Astrocyte of the spinal cord (primary cell): ENCODE measurements at regions not wholly inside any gene's neighbourhood (a gene's known extent, or its start where the extent isn't known, plus 50 kb on each side); places are given as distances from the start of the nearest gene placed in this dataset.

Source experiments
- DNase-seq: peaks from one replicate; pipeline ENCODE4 v3.0.0; 2011; ENCODE audit warnings: low read depth, low spot score
- H3K4me3 ChIP-seq: 2 replicates; pipeline ENCODE4 v1.5.1; 2011; ENCODE audit warnings: low read depth, mild to moderate bottlenecking, low read length, moderate library complexity
- in situ Hi-C: cut with HindIII; loops from 2 replicates; pipeline ENCODE4 v1.10.0; 2017; ENCODE audit warnings: low sequenced_read_pairs
- TF ChIP-seq, protein P1 (sequence below): IDR thresholded peaks from 2 replicates; pipeline ENCODE4 v1.5.1; 2012; ENCODE audit warnings: low read depth, mild to moderate bottlenecking, low read length, inconsistent platforms

DNA sequence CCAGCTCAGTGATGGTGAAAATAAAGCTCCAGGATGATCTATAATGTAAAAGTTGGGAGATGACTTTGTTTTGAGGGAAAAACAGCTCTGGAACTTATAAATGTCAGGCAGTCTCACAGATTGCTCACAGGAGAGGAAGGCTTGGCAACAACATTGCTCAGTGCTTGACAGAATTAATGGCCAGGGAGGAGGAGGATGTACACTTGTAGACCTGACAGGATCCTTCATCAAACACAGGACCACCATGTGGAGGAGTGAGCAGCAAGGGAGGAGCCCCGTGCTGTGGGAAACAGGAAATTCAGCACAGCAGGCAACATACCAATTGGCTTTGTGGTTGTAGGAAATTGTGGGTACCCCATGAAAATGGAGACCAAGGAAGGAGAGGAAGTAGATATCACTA, 291.8 kb upstream of the CAMK1G start:
- TF ChIP-seq, protein P1, sequence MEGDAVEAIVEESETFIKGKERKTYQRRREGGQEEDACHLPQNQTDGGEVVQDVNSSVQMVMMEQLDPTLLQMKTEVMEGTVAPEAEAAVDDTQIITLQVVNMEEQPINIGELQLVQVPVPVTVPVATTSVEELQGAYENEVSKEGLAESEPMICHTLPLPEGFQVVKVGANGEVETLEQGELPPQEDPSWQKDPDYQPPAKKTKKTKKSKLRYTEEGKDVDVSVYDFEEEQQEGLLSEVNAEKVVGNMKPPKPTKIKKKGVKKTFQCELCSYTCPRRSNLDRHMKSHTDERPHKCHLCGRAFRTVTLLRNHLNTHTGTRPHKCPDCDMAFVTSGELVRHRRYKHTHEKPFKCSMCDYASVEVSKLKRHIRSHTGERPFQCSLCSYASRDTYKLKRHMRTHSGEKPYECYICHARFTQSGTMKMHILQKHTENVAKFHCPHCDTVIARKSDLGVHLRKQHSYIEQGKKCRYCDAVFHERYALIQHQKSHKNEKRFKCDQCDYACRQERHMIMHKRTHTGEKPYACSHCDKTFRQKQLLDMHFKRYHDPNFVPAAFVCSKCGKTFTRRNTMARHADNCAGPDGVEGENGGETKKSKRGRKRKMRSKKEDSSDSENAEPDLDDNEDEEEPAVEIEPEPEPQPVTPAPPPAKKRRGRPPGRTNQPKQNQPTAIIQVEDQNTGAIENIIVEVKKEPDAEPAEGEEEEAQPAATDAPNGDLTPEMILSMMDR, result no peak
- H3K4me3 ChIP-seq, result no peak overlapping the region
- peak; percentile 20 for DNase-seq
- in situ Hi-C loops, result no loop called here

DNA sequence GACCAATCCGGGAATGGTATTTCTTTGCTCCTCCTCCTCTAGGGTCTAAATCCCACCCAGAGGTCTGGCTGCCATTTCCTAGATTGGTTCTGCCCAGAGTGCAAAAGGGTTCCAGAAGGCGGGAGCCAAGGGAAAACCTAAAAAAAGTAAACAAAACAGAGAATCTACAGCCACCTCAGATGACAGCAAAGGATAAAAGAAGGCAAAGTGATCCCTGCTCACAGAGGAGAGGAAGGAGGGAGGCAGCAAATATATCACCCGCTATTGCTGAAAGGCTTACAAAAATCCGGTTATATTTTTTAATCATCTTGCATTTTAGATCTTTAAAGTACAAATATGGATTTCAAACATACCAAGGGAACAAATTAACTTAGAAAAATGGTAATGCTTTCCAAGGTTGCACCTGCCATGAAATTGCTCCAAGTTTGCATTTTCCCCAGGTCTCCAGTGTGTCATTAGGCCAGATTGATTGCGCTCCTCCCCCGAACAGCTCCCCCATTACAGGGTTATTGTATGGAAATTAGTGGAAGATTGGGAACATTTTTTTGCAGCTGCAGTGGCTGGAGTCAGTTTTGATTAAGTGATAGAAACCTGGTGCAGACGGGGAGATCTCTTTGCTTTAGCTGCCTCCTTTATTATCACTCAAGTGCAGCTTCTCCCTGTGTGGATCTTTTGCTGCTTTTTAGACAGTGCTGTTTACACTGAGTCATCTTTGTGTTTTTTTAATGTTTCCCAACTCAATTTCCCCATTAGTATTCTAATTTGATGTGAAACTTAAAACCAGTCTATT, 280.5 kb upstream of the CAMK1G start:
- in situ Hi-C loops, result no loop called here

DNA sequence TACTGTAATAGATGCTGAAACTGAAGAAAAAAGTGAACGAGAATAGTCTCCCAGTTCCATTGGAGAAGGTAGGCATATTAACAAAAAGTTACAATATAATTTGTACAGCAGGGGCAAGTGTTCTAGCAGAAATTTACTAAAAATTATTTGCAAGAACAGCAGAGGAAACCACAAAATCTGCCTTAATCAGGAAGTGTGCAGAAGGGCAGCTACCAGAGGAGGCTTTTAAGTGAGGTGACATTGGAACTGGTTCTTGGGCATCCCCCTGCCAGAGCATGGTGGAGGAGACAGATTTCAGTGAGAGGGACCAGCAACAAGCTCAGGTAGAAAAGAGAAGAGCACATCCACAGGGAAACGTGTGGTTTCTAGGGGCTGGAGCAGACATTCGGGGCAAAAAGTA, 279.3 kb upstream of the CAMK1G start:
- in situ Hi-C loops, result no loop called here
- no peak for DNase-seq
- TF ChIP-seq, protein P1, result no peak
- no peak overlapping the region for H3K4me3 ChIP-seq

More for the DNA sequence above, 280.5 kb upstream of the CAMK1G start:
- H3K4me3 ChIP-seq, result no peak overlapping the region
- TF ChIP-seq, protein P1, result no peak
- no peak for DNase-seq

DNA sequence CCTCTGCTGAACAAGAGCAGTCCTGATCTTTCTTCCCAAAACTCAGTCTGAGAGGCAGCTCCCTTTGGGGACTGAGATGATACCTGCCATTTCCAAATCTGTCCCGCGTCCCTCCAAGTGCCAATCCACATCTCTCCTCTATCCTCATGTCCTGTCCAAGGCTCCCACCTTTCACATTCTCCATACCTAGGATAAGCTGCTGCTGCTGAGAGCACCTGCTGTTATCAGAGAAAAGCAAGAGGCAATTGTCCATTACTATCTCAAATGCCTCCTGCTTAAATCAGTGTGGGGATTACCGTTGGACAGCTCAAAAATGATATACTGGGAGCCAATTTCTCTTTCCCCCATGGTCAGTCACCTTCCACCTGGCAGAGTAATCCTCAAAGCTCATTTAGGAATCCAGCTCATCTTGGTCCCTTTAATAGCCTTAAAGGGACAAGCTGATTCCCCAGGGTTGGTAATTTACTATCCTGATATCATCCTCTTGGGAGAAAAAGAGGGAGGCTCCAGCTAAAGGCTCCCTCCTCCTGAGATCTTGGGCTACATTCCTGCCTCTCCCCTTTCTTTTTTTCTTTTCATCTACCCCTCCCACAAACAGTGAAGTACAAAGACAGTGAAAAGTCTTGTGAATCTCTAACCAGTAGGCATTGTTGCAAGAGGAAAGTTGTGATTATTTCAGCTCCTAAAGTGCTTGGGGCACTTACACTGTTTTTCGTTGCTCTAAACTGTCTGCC, 278.1 kb upstream of the CAMK1G start:
- in situ Hi-C loops, result no loop called here
- TF ChIP-seq, protein P1, result no peak
- DNase-seq, result no peak
- no peak overlapping the region for H3K4me3 ChIP-seq

DNA sequence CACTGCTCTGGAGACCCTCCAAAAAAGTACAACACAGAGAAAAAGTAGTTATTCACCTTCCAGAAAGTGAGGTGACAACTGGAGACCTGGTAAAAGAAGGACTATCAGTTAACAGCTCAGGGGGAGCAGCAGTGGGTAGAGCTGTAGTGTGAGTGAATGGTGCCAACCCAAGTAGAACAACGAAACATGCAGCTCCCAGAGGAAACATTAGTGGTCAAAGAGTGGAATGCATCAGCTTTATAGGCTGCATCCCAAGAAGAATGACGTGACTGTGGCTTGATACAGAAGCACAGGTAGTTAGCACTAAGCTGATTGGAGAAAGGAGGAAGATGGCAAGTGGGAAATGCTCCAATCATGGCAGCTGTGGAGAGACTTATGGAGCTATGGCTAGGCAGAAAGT, 275.7 kb upstream of the CAMK1G start:
- H3K4me3 ChIP-seq, result no peak overlapping the region
- in situ Hi-C loops, result no loop called here
- TF ChIP-seq, protein P1, result no peak
- DNase-seq, result no peak

DNA sequence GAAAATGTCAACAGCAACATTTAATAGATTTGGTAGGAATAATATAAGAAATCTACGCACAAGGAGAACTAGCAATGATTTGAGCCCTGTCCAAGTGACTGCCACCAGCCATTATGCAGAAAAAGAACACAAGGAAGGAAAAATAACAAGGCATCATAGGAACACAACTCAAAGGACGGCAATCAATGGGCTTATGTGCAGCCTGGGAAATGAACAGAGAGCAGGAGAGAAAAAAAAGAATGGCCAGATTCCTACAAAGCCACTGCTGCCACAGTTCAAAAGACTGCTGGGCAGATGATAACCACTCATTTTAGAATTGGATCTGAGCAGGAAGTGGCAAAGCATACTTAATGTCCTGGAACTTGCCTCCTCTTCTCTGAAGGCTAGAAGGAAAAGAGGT, 274.3 kb upstream of the CAMK1G start:
- DNase-seq, result no peak
- TF ChIP-seq, protein P1, result no peak
- in situ Hi-C loops, result no loop called here

More for the DNA sequence above, 274.3 kb upstream of the CAMK1G start:
- no peak overlapping the region for H3K4me3 ChIP-seq
